Vagina (tissue), 2 donors: ENCODE measurements at regions not wholly inside any gene's neighbourhood (a gene's known extent, or its start where the extent isn't known, plus 50 kb on each side); places are given as distances from the start of the nearest gene placed in this dataset.

Experiments used
- POLR2A ChIP-seq, 2 donors: fragments of 450-650 bp; IDR thresholded peaks; one replicate each; pipeline ENCODE4 v1.6.1; 2017; ENCODE audit warnings: antibody characterized with exemption in 2 of 2, mild to moderate bottlenecking in 2 of 2, moderate library complexity in 2 of 2
- POLR2AphosphoS5 ChIP-seq, 2 donors: sonication (generic); formaldehyde crosslinking; IDR thresholded peaks; one replicate each; pipeline ENCODE4 v1.9.0; 2017; ENCODE audit warnings: antibody characterized with exemption in 2 of 2, mild to moderate bottlenecking in 2 of 2, low read depth in 1 of 2; ENCODE audit not compliant: insufficient read depth in 1 of 2
- TF ChIP-seq, protein P1 (sequence below), 3 experiments: fragments of 450-650 bp in 2 of 3; fragments of 200-600 bp in 1 of 3; sonication (generic) in 1 of 3; IDR thresholded peaks; one replicate each; pipeline ENCODE4 v1.5.1; 2017 to 2019; ENCODE audit warnings: antibody characterized with exemption in 3 of 3, mild to moderate bottlenecking in 2 of 3, moderate library complexity in 2 of 3

DNA sequence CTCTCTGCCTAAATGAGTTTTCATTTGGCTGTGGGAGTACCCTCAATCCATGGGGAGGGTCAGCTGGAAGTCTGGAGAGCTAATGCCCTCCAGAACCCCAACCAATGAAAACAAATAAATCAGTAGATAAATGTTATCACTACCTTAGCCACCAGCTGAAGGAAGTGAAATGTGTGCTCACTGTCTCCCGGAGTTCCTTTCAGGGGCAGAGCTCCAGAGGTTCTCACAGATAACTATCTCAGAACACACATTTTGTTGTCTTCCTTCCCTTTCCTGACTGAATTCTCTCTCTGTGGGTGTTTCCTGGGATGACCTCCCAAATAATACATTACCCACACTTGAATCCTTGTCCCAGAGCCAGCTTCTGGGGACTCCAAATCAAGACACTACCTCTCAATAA, 779.6 kb downstream of the DIAPH3 start:
- TF ChIP-seq, protein P1, sequence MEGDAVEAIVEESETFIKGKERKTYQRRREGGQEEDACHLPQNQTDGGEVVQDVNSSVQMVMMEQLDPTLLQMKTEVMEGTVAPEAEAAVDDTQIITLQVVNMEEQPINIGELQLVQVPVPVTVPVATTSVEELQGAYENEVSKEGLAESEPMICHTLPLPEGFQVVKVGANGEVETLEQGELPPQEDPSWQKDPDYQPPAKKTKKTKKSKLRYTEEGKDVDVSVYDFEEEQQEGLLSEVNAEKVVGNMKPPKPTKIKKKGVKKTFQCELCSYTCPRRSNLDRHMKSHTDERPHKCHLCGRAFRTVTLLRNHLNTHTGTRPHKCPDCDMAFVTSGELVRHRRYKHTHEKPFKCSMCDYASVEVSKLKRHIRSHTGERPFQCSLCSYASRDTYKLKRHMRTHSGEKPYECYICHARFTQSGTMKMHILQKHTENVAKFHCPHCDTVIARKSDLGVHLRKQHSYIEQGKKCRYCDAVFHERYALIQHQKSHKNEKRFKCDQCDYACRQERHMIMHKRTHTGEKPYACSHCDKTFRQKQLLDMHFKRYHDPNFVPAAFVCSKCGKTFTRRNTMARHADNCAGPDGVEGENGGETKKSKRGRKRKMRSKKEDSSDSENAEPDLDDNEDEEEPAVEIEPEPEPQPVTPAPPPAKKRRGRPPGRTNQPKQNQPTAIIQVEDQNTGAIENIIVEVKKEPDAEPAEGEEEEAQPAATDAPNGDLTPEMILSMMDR (IDR thresholded peaks at IDR 0.05): no peak
- no peak for TF ChIP-seq POLR2AphosphoS5 (IDR thresholded peaks at IDR 0.05; ENCODE audit: insufficient read depth in 1 of 2, low read depth in 1 of 2)
- no peak for TF ChIP-seq POLR2A (IDR thresholded peaks at IDR 0.05)
